ENCODE measurements at regions not wholly inside any gene's neighbourhood (a gene's known extent, or its start where the extent isn't known, plus 50 kb on each side); places are given as distances from the start of the nearest gene placed in this dataset.

DNA sequence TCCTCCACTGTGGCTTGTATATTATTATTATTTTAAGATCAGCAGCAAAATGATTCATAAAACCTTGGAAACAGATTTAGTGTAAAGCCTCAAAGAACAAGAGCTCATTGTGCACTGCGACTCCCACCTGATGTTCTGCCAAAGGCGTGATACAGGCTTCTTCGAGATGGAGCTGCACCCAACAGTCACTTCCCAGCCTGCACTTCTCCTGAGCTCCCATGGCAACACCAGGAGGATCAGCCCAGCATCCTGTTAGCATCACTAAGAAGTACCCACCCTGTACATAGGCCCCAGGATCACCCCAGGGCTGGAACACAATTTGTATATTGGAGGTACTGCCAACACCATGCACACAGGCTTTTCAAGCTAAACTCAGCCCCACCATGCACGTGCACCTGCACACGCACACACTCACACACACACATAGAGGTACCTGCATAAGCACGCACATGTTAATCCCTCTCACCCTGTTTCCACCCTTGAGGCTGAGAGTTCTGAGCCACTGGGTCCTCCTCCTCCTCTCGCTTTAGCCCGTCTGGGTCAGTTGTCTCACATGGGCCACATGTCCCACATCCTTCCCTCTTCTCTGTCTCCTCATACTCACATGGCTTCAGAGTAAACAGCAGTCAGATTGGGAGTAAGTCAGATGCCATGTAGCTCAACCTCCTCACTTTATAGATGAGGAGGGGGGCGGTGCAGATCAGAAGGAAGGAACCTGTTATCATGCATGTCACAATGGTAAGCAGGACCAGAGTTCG lies 281.9 kb upstream of the POU3F1 start:
- no peaks in the 10 kb centered on the region for H3K79me2 ChIP-seq (replicated peaks; ENCODE audit: insufficient read depth, low read length)
- no peak overlapping the region for H3K4me3 ChIP-seq (ENCODE audit: low read length)
- H3K27me3 ChIP-seq (ENCODE audit: insufficient read depth, low read depth, low read length): no peaks in the 10 kb centered on the region
- no peak overlapping the region for H2AFZ ChIP-seq (ENCODE audit: low read depth, low read length)
- no peak overlapping the region for H3K4me2 ChIP-seq (ENCODE audit: low read length)
- H3K36me3 ChIP-seq (ENCODE audit: insufficient read depth, low read length): no peaks in the 10 kb centered on the region
- H3K9me3 ChIP-seq (ENCODE audit: low read length): peaks cover 3% of the 10 kb centered on the region
- H3F3A ChIP-seq (ENCODE audit: insufficient read depth, low read length, poor library complexity, severe bottlenecking): no peaks in the 10 kb centered on the region
- no peak overlapping the region for H3K27ac ChIP-seq (ENCODE audit: low read length)
- H3K9me2 ChIP-seq (ENCODE audit: insufficient read depth, low read length): no peaks in the 10 kb centered on the region
- no peak overlapping the region for H3K9ac ChIP-seq (ENCODE audit: low read length)
- no peak for TF ChIP-seq MXI1 (conservative IDR thresholded peaks at IDR 0.05; ENCODE audit: poor library complexity, severe bottlenecking)
- no peak for TF ChIP-seq SMC3 (conservative IDR thresholded peaks at IDR 0.05; ENCODE audit: poor library complexity)
- no peak for TF ChIP-seq CTCF (IDR thresholded peaks at IDR 0.05; ENCODE audit: poor library complexity, severe bottlenecking)
- no peak for TF ChIP-seq EP300 (conservative IDR thresholded peaks at IDR 0.05; ENCODE audit: poor library complexity, severe bottlenecking)
- TF ChIP-seq EZH2 (IDR thresholded peaks at IDR 0.05; ENCODE audit: borderline replicate concordance, insufficient read depth, low read length, poor library complexity, severe bottlenecking): no peak
- TF ChIP-seq RAD21 (conservative IDR thresholded peaks at IDR 0.05): no peak
- no peak for TF ChIP-seq REST (IDR thresholded peaks at IDR 0.05; ENCODE audit: borderline replicate concordance)
- no peak for TF ChIP-seq TAF1 (IDR thresholded peaks at IDR 0.05; ENCODE audit: low read depth)
- no peak for TF ChIP-seq POLR2AphosphoS5 (IDR thresholded peaks at IDR 0.05)
- no peaks in the 10 kb centered on the region for H4K20me1 ChIP-seq (ENCODE audit: insufficient read depth)

GRCh38 chr1:38327559-38327973 lies 281.0 kb upstream of the POU3F1 start:
- no peaks in the 10 kb centered on the region for H4K20me1 ChIP-seq (ENCODE audit: insufficient read depth)
- no peaks in the 10 kb centered on the region for H3F3A ChIP-seq (ENCODE audit: insufficient read depth, low read length, poor library complexity, severe bottlenecking)
- H3K27me3 ChIP-seq (ENCODE audit: insufficient read depth, low read depth, low read length): no peaks in the 10 kb centered on the region
- TF ChIP-seq CTCF (IDR thresholded peaks at IDR 0.05; ENCODE audit: poor library complexity, severe bottlenecking) (no peak), EZH2 (IDR thresholded peaks at IDR 0.05; ENCODE audit: borderline replicate concordance, insufficient read depth, low read length, poor library complexity, severe bottlenecking) (no peak), SMC3 (conservative IDR thresholded peaks at IDR 0.05; ENCODE audit: poor library complexity) (no peak), RAD21 (conservative IDR thresholded peaks at IDR 0.05) (no peak), MXI1 (conservative IDR thresholded peaks at IDR 0.05; ENCODE audit: poor library complexity, severe bottlenecking) (no peak), EP300 (conservative IDR thresholded peaks at IDR 0.05; ENCODE audit: poor library complexity, severe bottlenecking) (no peak), TAF1 (IDR thresholded peaks at IDR 0.05; ENCODE audit: low read depth) (no peak), REST (IDR thresholded peaks at IDR 0.05; ENCODE audit: borderline replicate concordance) (no peak), POLR2AphosphoS5 (IDR thresholded peaks at IDR 0.05) (no peak)
- H3K36me3 ChIP-seq (ENCODE audit: insufficient read depth, low read length): no peaks in the 10 kb centered on the region
- no peak overlapping the region for H3K4me2 ChIP-seq (ENCODE audit: low read length)
- no peak overlapping the region for H3K9ac ChIP-seq (ENCODE audit: low read length)
- H3K27ac ChIP-seq (ENCODE audit: low read length): no peak overlapping the region
- H3K4me3 ChIP-seq (ENCODE audit: low read length): no peak overlapping the region
- H3K79me2 ChIP-seq (replicated peaks; ENCODE audit: insufficient read depth, low read length): no peaks in the 10 kb centered on the region
- H2AFZ ChIP-seq (ENCODE audit: low read depth, low read length): no peak overlapping the region
- H3K9me2 ChIP-seq (ENCODE audit: insufficient read depth, low read length): no peaks in the 10 kb centered on the region
- H3K9me3 ChIP-seq (ENCODE audit: low read length): peaks cover 3% of the 10 kb centered on the region

All from neural cell (in vitro differentiated cells).